Chondrocyte (in vitro differentiated cells): ENCODE measurements at regions not wholly inside any gene's neighbourhood (a gene's known extent, or its start where the extent isn't known, plus 50 kb on each side); places are given as distances from the start of the nearest gene placed in this dataset.

Source experiments
- DNase-seq: peaks from one replicate; pipeline ENCODE4 v3.0.0; 2021; ENCODE audit warnings: mixed read lengths, low spot score
- H3K27ac Mint-ChIP-seq: one replicate; pipeline ENCODE4 v1.8.0; 2021; ENCODE audit warnings: mild to moderate bottlenecking, moderate library complexity, mixed read lengths; ENCODE audit not compliant: unreplicated experiment
- H3K27me3 Mint-ChIP-seq: 2 replicates; pipeline ENCODE4 v1.8.0; 2021; ENCODE audit warnings: low read depth, mixed read lengths
- H3K36me3 Mint-ChIP-seq: 2 replicates; pipeline ENCODE4 v1.8.0; 2021; ENCODE audit warnings: low read depth, mixed read lengths
- H3K4me1 Mint-ChIP-seq: 2 replicates; pipeline ENCODE4 v1.8.0; 2021; ENCODE audit warnings: low read depth, mild to moderate bottlenecking, mixed read lengths
- H3K4me3 Mint-ChIP-seq: one replicate; pipeline ENCODE4 v1.8.0; 2021; ENCODE audit warnings: mild to moderate bottlenecking, moderate library complexity, mixed read lengths; ENCODE audit not compliant: unreplicated experiment
- H3K9me3 Mint-ChIP-seq: 2 replicates; pipeline ENCODE4 v1.8.0; 2021; ENCODE audit warnings: low read depth, mixed read lengths
- TF ChIP-seq, protein P1 (sequence below): fragments of 200-600 bp; sonication (generic); IDR thresholded peaks from 2 replicates; pipeline ENCODE4 v1.5.0; 2021; ENCODE audit warnings: antibody characterized with exemption, mild to moderate bottlenecking, moderate library complexity

DNA sequence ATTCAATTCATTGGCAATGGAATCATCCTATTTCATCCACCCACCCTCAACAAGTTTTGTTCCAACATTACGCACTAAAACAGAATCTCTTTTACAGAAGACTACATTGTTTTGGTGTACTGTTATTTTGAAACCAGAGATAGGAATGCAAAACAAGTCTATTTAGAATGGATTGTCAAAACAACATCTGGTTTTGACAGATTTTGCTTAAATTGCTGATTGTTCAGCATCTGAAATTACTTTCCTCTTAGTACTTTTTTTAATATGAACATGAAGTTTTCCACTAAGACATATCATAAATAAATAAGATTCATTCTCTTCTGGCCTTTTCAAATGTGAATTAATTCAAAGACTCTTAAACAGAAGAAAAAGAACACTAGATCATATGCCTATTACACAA lies 323.9 kb upstream of the TFPI start:
- H3K4me3 Mint-ChIP-seq = no peak overlapping the region
- no peak overlapping the region for H3K27ac Mint-ChIP-seq
- DNase-seq = no peak
- no peaks in the 10 kb centered on the region for H3K9me3 Mint-ChIP-seq
- no peaks in the 10 kb centered on the region for H3K36me3 Mint-ChIP-seq
- no peaks in the 10 kb centered on the region for H3K27me3 Mint-ChIP-seq
- TF ChIP-seq, protein P1, sequence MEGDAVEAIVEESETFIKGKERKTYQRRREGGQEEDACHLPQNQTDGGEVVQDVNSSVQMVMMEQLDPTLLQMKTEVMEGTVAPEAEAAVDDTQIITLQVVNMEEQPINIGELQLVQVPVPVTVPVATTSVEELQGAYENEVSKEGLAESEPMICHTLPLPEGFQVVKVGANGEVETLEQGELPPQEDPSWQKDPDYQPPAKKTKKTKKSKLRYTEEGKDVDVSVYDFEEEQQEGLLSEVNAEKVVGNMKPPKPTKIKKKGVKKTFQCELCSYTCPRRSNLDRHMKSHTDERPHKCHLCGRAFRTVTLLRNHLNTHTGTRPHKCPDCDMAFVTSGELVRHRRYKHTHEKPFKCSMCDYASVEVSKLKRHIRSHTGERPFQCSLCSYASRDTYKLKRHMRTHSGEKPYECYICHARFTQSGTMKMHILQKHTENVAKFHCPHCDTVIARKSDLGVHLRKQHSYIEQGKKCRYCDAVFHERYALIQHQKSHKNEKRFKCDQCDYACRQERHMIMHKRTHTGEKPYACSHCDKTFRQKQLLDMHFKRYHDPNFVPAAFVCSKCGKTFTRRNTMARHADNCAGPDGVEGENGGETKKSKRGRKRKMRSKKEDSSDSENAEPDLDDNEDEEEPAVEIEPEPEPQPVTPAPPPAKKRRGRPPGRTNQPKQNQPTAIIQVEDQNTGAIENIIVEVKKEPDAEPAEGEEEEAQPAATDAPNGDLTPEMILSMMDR = no peak
- peaks cover 11% of the 10 kb centered on the region for H3K4me1 Mint-ChIP-seq

DNA sequence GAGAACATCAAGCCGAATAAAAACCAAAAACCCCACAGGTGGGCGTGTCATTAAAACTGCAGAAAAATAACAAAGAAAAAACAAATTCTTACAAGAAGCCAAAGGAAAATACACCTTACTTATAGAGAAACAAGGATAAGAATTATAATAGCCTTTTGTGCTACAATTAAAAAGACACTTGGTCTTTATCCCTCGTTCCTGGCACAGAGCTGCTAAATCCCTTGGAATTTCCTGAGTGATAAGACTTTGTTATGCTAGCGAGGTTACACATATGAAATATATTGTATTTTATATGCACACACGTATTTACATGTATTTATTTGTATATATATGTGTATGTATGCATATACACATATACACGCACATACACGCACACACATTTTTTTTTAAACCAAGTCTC lies 325.3 kb upstream of the TFPI start:
- DNase-seq = no peak
- TF ChIP-seq, protein P1 = no peak
- H3K4me3 Mint-ChIP-seq = no peak overlapping the region
- no peaks in the 10 kb centered on the region for H3K9me3 Mint-ChIP-seq
- H3K27ac Mint-ChIP-seq = no peak overlapping the region
- H3K4me1 Mint-ChIP-seq = peaks cover 9% of the 10 kb centered on the region
- no peaks in the 10 kb centered on the region for H3K36me3 Mint-ChIP-seq
- H3K27me3 Mint-ChIP-seq = no peaks in the 10 kb centered on the region

DNA sequence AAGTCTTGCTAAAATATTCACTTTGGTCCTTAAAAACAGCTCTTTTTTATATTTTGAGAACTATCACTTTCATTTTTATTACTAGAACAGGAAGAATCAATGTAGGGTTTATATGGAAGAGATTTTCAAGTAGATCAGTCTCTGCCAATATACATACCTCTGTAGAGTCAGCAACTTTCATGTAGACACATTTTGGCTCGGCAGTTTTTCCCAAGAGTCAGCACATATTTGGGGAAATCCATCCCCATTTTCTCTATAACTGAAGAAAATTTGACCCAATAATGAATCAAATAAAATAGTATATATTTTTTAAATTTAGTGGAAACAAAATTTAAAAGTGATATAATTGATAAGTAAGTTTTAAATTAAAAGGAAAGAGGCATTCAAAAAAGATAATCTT lies 329.8 kb upstream of the TFPI start:
- H3K4me3 Mint-ChIP-seq = no peak overlapping the region
- no peaks in the 10 kb centered on the region for H3K4me1 Mint-ChIP-seq
- no peak for DNase-seq
- no peak overlapping the region for H3K27ac Mint-ChIP-seq
- H3K9me3 Mint-ChIP-seq = no peaks in the 10 kb centered on the region
- H3K27me3 Mint-ChIP-seq = no peaks in the 10 kb centered on the region
- H3K36me3 Mint-ChIP-seq = no peaks in the 10 kb centered on the region
- TF ChIP-seq, protein P1 = no peak

DNA sequence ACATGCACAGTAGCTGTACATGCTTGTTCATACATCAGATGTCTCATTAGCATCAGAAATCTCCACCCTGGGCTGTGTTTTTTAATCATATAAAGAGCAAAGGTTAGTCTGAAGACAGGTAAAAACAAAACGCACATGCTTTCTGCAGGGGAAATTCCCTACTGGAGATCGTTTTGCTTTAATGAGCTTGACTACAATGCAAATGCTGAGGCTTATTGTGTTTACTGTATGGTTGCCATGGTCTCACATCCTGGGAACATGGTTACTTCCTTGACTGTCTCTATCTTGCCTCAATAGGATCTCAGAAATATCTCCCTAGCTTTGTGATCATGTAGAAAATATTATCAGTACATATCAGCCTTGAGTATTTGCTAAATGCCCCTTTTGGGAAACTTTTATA lies 336.5 kb upstream of the TFPI start:
- peaks cover 3% of the 10 kb centered on the region for H3K9me3 Mint-ChIP-seq
- H3K27me3 Mint-ChIP-seq = no peaks in the 10 kb centered on the region
- DNase-seq = no peak
- no peak overlapping the region for H3K4me3 Mint-ChIP-seq
- H3K36me3 Mint-ChIP-seq = no peaks in the 10 kb centered on the region
- TF ChIP-seq, protein P1 = no peak
- H3K4me1 Mint-ChIP-seq = no peaks in the 10 kb centered on the region
- no peak overlapping the region for H3K27ac Mint-ChIP-seq

DNA sequence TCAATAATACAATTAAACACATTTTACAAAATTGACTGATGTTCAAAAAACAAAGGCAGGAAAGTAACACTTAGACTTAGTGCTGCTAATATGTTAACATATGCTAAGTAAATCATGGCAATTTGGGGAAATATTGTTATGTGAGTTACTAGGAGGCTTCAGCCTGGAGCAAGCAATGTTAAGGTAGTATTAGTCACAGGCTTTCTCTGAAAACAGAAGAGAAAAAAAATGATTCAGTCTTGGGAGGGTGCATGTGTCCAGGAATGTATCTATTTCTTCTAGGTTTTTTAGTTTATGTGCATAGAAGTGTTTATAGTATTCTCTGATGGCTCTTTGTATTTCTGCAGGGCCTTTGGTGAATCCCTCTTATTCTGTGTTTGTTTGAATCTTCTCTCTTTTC lies 345.8 kb upstream of the TFPI start:
- Mint-ChIP-seq H3K27me3 (no peaks in the 10 kb centered on the region), H3K4me1 (no peaks in the 10 kb centered on the region), H3K27ac (no peak overlapping the region), H3K9me3 (peaks cover 13% of the 10 kb centered on the region), H3K36me3 (no peaks in the 10 kb centered on the region), H3K4me3 (no peak overlapping the region)
- TF ChIP-seq, protein P1 = no peak
- no peak for DNase-seq
